B cell (primary cell): ENCODE measurements at regions not wholly inside any gene's neighbourhood (a gene's known extent, or its start where the extent isn't known, plus 50 kb on each side); places are given as distances from the start of the nearest gene placed in this dataset.

Experiments used
- CTCF ChIP-seq: fragments of 200-600 bp; IDR thresholded peaks from one replicate; pipeline ENCODE4 v1.8.0; 2022; ENCODE audit warnings: antibody characterized with exemption, mild to moderate bottlenecking
- EZH2 ChIP-seq: IDR thresholded peaks from 2 replicates; pipeline ENCODE4 v1.6.1; 2012; ENCODE audit warnings: borderline replicate concordance, low read depth, mild to moderate bottlenecking, moderate library complexity, low read length; ENCODE audit not compliant: insufficient read depth, poor library complexity, severe bottlenecking

GRCh38 chr5:8320244-8320643, 451.3 kb downstream of the MTRR start:
- TF ChIP-seq CTCF: no peak
- TF ChIP-seq EZH2: no peak
